GM19463 (cell line): ENCODE measurements at regions not wholly inside any gene's neighbourhood (a gene's known extent, or its start where the extent isn't known, plus 50 kb on each side); places are given as distances from the start of the nearest gene placed in this dataset.

Source experiments
- ATAC-seq: cut with Tn5 transposase; IDR thresholded peaks from one replicate; pipeline ENCODE4 v1.9.1; 2021; ENCODE audit warnings: mild to moderate bottlenecking, moderate library complexity; ENCODE audit not compliant: unreplicated experiment

- ATAC-seq = no peak
Observed at GRCh38 chr18:67710639-67711038, 194.1 kb upstream of the DSEL start.

DNA sequence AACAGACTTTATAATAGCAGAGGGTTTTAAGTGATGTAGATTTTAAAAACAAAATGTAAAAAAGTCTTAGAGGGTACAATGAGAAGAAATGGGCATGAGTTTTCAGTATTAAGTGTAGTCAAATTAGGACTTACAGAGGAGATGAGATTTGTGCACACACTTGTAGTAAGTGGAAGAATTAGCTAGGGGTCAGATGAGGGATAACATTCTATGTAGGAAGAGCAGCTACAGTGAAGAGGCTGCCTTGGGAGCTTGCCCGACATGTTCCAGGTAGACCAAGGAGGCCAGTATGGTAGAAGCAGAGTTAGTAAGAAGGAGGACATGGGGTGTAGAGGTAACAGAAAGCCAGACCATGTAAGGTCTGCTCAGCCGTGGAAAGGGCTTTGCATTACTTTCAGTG lies 189.2 kb upstream of the DSEL start:
- no peak for ATAC-seq

- ATAC-seq = no peak
Observed at GRCh38 chr18:67695684-67696083, 179.2 kb upstream of the DSEL start.

- no peak for ATAC-seq
Observed at GRCh38 chr18:67694787-67695186, 178.3 kb upstream of the DSEL start.

DNA sequence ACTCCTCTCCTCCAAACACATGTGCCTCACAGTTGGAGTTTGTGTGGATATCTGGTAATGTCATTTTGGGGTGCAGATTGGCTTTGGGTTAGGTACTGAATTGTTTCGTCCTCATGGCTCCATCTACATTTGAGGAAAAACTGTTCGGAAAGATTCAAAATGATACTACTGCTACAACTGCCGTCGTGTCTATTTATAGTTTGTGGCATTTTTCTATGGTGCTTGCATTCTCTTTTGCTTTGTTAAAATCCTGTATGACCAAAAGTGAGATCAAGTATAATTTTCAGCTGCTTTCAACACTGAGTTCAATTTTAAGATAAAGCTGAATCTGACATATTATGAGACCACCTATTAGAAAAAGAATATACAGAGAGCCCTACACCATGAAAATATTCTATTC lies 176.3 kb upstream of the DSEL start:
- ATAC-seq = no peak

- no peak for ATAC-seq
Observed at GRCh38 chr18:67682516-67682915, 166.0 kb upstream of the DSEL start.

DNA sequence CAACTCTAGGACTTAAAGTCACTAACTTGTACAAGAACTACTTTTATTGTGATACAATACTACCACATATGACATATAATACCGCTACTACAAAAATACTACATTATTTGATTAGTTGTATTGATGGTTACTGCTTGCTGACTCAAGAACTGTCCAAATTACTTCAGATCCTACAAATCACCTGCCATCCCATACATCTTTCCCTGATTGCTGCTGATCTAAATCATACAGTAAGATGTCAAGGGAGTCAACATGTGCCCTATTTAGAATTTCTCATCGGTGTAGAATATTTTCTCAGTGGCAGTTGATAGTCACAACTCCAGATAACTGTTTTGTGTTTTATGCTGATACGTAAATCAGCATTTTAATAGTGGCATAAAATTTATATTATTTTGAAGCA lies 161.0 kb upstream of the DSEL start:
- no peak for ATAC-seq

DNA sequence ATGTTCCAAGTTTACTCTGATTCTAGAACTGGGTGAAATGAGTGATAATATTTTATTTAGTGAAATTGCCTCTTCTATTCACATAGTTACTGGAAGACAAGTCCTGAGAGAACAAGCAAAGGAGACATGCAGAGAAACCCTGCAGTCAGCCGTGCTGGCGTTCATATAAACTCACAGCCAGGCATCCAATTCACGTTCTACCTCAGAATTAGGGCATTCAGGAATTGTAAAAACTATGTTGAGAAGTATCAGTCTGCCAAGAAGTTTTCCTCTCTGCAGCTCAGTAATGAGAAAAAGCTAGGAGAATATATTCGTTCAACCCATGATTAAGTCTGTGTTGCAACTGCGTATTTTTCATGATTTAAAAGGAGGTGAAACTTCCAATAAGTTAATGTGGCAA lies 156.2 kb upstream of the DSEL start:
- ATAC-seq = no peak

- ATAC-seq = no peak
Observed at GRCh38 chr18:67672155-67672554, 155.6 kb upstream of the DSEL start.

GRCh38 chr18:67670024-67670543 lies 153.6 kb upstream of the DSEL start:
- ATAC-seq = no peak

DNA sequence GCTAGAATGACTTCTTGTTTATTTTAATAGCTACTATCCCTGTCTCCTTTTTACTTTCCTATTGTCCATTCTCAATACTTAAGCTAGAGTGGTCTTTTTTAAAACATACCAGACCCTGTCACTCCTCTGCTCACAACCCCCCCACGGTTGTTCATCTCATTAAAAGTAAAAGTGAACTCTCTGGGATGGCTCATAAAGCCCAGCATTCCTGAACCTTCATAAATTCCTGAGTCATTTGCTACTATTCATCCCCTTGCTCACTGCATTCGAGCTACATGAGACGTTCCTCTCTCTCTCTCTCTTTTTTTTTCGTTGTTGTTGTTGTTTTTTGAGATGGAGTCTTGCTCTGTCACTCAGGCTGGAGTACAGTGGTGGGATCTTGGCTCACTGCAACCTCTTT lies 148.7 kb upstream of the DSEL start:
- ATAC-seq = no peak

DNA sequence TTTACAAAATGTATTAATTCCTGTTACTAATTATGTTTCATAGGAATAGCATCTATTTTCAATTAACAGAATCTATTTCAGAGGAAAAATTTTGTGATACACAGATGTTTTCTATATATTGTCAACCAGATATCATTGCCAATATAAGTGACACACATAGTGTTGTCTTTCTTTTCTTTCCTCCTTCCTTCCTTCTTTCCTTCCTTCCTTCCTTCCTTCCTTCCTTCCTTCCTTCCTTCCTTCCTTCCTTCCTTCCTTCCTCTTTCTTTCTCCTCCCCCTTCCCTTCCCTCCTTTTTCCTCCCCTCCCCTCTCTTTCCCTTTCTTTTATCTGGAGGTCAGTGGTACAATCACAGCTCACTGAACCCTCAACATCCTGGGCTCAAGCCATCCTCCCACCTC lies 146.5 kb upstream of the DSEL start:
- ATAC-seq = no peak

GRCh38 chr18:67661555-67661954 lies 145.0 kb upstream of the DSEL start:
- ATAC-seq = no peak

DNA sequence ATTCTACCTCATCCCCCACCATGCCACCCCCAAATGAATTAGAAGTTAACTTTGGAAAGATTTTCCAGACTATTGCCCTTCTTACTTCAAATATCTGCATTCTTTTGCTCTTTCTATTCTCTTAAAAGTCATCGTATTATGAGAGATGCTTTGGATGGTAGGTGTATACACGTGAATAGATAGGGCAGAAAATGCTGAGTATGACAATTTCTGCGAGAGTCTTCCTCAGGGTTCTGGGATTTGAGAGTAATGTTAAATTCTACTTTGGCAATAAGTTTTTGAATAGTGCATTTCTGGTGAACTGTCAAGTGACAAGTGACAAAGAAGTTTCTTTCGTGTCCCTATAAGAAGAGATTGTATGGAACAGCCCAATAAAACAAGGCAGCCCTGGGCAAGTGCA lies 137.6 kb upstream of the DSEL start:
- no peak for ATAC-seq

GRCh38 chr18:67652288-67652687 lies 135.8 kb upstream of the DSEL start:
- ATAC-seq = no peak

GRCh38 chr18:67651438-67651837 lies 134.9 kb upstream of the DSEL start:
- ATAC-seq = no peak

DNA sequence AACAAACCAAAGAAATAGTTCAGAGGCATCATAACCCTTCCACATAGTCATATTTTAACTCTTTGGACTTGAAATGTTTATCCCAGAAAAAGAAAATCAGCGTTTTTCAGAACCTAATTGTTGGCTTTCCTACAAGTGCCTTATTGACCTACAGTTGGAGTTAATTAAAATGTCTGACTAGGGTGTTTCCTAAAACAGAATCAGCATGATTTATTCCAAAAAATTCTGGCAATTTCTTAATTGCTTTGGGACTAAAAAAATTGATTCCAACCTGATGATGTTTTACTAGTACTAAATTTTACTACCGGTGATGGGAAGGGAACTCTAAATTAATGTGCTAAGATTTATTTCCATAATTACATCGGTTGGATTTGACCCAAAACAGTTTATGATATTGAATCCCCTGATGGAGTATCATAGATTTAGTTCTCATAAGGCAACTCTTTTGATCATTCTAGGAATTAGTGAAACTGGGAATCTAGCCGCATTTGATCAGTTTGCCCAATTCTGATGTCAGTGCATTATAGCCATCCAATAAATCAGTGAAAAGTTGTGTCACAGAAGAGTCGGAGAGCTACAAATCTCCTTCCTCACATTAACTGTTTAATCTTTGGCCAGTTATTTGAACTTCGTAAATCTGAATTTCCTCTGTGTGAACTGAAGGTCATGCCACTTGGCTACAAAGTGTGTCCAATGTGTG lies 134.3 kb upstream of the DSEL start:
- ATAC-seq = no peak

- no peak for ATAC-seq
Observed at GRCh38 chr18:67646890-67647289, 130.4 kb upstream of the DSEL start.

DNA sequence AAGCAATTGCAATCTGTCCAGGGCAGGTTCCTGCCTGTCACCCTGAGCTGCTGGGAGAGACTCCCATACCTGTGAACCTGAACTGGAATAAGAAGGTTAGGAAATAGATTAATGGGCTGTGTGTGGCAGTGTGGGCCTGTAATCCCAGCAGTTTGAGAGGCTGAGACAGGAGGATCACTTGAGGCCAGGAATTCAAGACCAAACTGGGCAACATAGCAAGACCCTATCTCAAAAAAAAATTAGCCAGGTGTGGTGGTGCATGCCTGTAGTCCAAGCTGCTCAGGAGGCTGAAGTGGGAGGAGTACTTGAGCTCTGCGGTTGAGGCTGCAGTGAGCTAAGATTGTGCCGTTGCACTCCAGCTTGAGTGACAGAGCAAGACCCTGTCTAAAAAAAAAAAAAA lies 127.7 kb upstream of the DSEL start:
- ATAC-seq = no peak

DNA sequence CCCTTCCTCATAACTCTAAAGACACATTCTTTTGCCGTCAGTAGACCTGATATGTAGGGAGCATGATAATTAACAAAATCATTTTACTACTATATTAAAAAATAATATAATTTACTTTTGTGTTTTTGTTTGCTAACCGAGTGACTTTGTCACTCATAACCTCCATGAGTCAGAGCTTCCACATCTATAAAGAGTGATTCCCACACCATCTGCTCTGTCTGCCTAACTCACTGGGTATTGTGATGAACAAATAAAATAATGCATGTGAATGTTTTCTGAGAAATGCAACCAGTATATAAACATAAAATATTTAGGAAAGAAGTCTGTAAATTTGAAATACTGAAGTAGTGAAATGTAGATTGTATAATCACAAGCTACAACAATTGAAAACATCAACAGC lies 123.4 kb upstream of the DSEL start:
- ATAC-seq = no peak

DNA sequence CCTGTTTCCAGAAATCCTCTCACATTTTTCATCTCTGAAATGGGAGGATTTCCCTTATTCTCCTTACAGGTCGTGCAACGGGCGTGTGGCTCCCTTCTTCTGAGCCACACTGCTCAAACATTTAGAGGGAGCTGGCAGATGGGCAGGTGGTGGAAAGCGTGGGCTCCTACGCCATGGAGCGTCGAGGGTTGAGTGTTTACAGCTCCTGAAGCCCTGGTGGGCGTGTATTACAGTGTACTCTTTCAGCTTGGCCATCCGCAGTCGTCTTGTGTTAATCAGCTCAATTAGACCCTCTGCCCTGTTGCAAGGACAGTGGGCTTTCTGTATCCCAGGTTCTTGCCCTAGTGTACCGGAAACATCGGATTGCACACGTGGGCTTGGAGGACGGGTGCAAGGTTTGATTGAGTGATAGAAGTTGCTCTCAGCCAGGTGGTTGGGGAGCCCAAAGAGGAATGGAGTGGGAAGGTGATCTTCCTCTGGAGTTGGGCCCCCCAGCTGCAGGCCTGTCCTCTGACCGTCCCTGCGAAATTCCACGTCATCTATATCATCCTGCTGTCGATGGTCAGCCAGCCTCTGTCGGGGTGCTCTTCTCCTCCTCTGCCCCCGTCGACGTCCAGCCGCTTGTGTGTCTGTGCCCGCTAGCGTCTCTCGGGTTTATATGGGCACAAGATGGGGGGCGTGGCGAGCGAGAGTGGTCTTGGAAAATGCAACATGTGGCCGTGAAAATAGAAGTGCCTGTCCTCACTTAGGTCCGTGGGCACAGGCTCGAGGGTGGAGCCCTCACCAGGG lies 120.3 kb upstream of the DSEL start:
- ATAC-seq = no peak

DNA sequence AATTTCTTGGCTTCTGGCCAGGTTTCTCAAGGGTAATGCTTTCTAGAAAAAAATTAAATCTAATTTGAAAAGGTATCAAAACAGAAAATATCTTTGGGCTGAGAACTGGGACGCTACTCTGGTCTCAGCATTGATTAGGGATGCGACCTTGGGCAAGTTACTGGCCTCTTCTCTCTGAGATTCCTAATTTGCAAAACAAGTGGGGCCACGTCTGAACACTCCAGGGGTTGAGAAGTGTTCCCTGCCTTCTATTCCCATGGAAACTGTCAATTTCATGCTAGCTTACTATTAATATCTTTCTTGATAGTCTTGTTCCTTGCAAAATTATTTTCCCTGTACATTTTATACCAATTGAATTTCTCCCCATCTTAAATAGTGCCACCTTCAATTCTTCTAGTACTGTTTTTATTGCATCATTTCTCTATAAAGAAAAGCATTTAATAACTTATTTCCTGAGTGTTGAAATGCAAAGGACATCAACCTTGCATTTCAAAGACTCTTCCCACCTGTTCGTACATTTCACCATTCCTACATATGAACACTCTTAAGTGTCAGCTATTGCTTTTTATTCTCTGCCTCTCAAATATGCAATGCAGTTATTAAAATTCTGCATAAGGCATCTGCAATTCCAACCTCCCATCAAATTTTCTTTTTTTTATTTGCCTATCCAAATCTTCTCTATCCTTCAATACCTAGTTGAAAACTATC lies 118.3 kb upstream of the DSEL start:
- no peak for ATAC-seq
